ENCODE measurements at regions not wholly inside any gene's neighbourhood (a gene's known extent, or its start where the extent isn't known, plus 50 kb on each side); places are given as distances from the start of the nearest gene placed in this dataset.
A peak's percentile ranks its signal among the peaks of the same experiment; 100 is the strongest.
"Not testable (repeated sequence)": the region's sequence is repeated elsewhere in the genome, so short reads cannot be mapped to it uniquely, and the experiment has no call there.

DNA sequence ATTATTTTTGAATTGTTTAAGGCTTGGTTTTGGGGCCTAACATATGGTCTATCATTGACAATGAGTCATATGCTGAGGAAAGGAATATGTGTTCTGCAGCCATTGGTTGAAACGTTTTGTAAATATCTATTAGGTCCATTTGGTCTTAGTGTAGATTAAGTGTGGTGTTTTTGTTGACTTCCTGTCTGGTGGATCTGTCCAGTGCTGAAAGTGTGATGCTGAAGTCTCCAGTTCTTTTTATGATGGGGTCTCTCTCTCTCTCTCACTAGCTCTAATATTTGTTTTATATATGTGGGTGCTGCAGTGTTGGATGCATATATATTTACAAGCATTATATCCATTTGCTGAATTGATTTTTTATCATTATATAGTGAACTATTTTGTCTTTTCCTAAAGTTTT, 727.2 kb downstream of the KHDRBS2 start:
- intact Hi-C loops (cut with DNase I) = no loop called here
- TF ChIP-seq CTCF (IDR thresholded peaks at IDR 0.05) = no peak
- TF ChIP-seq POLR2A (IDR thresholded peaks at IDR 0.05) = no peak
- H3K9me3 ChIP-seq = peaks cover 0 to 36% (median 2%) of the 10 kb centered on the region in 12 donors
- H3K4me3 ChIP-seq = no peak overlapping the region
- no peaks in the 10 kb centered on the region for H3K27me3 ChIP-seq
- no peak for DNase-seq
- 14 to 30% (median 18%) methylated on average over 1 of the region's 1 CpG for WGBS, 4 donors
- no peaks in the 10 kb centered on the region for H3K4me1 ChIP-seq
- no peaks in the 10 kb centered on the region for H3K36me3 ChIP-seq
- H3K27ac ChIP-seq = no peak overlapping the region
- no peak for ATAC-seq

GRCh38 chr6:61555993-61556392, 730.0 kb downstream of the KHDRBS2 start:
- Histone ChIP-seq H3K27me3 (no peaks in the 10 kb centered on the region), H3K36me3 (no peaks in the 10 kb centered on the region), H3K4me3 (no peak overlapping the region), H3K9me3 (peaks cover 0 to 43% (median 7%) of the 10 kb centered on the region in 12 donors), H3K27ac (no peak overlapping the region), H3K4me1 (no peaks in the 10 kb centered on the region)
- no peak for TF ChIP-seq POLR2A (IDR thresholded peaks at IDR 0.05)
- intact Hi-C loops (cut with DNase I) = no loop called here
- ATAC-seq (no peak), DNase-seq (no peak)
- 92 to 97% (median 94%) methylated on average over 6 of the region's 6 CpGs for WGBS, 4 donors

GRCh38 chr6:61538801-61539200, 747.2 kb downstream of the KHDRBS2 start:
- intact Hi-C loops (cut with DNase I) = no loop called here
- ATAC-seq (no peak), DNase-seq (no peak)
- Histone ChIP-seq H3K9me3 (peaks cover 0 to 34% (median 4%) of the 10 kb centered on the region in 12 donors), H3K4me1 (peaks cover 0 to 5% (median 0%) of the 10 kb centered on the region in 12 donors), H3K36me3 (no peaks in the 10 kb centered on the region), H3K27ac (peak overlapping the region in 1 of 12 donors; percentile 28), H3K27me3 (no peaks in the 10 kb centered on the region), H3K4me3 (peak overlapping the region in 1 of 12 donors; percentile 8)
- TF ChIP-seq CTCF (IDR thresholded peaks at IDR 0.05) (no peak), POLR2A (IDR thresholded peaks at IDR 0.05) (no peak)
- WGBS, 4 donors = 44 to 63% (median 48%) methylated on average over 3 of the region's 3 CpGs

- intact Hi-C loops (cut with DNase I); H3K27me3 ChIP-seq; H3K4me1 ChIP-seq; ATAC-seq; H3K27ac ChIP-seq; DNase-seq; H3K4me3 ChIP-seq; H3K36me3 ChIP-seq: not testable (repeated sequence)
- WGBS, 4 donors = 70 to 82% (median 77%) methylated on average over 2 of the region's 2 CpGs
- H3K9me3 ChIP-seq = peaks cover 0 to 33% (median 4%) of the 10 kb centered on the region in 12 donors
Observed at GRCh38 chr6:61532749-61533148, 753.3 kb downstream of the KHDRBS2 start.

Data from heart left ventricle (tissue), 16 donors.